NCI-H146 treated with DMSO at 0.1 percent for 48 hours (cell line): ENCODE measurements at regions not wholly inside any gene's neighbourhood (a gene's known extent, or its start where the extent isn't known, plus 50 kb on each side); places are given as distances from the start of the nearest gene placed in this dataset.

Source experiments
- DNase-seq: peaks from one replicate; lab custom pipeline; 2025; ENCODE audit not compliant: unreplicated experiment; lab: John Stamatoyannopoulos, UW

DNA sequence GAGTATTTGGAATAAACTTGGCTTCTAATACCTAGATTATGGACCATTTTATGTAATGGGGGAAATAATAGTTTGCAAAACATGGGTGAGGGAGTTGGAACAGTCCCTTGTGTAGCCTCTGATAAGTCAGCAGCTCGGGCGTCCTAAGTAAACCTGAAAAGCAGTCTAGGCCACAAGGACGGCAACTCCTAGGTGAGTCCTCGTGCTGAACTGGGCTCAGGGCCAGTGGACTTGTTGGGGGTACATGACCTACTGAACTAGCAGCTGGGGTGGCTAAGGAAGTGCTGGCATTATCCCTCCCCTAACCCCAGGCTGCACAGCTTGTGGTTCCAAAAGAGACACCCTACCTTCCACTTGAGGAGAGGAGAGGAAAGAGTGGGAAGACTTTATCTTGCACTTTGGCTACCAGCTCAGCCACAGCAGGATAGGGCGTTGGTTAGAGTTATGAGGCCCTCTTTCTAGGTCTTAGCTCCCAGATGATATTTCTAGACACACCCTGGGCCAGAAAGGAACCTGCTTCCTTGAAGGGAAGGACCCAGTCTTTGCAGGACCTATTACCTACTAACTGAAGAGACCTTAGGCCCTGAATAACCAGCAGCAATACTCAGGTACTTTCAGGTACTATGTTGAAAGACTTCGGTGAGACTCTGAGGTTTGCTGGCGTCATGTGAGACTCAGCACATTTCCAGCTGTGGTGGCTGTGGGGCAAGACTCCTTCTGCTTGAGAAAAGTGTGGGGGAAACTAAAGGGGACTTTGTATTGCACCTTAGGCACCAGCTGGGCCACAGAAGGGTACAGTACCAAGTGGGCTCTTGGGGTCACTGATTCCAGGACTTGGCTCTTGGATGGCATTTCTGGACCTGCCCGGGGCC is 71.0 kb downstream of the AQP4 start:
- DNase-seq = no peak

DNA sequence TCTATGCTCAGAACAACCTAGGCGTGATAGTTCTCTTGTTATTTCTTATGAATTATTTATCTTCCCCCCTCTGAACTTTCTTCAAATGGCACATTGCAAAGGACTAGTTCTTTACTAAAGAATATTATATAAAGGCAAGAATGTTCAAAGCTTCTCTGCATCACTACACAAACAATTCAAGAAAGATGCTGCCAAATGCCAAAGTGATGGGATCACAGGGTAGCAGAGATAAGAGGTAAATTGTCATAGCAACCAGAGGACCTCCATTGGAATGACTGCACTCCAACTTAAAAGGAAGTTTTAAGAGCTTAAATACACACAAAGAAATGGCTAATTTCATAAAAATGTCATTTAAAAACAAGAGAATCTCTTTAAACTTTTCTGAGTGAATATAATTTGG is 72.8 kb downstream of the AQP4 start:
- DNase-seq = no peak

DNA sequence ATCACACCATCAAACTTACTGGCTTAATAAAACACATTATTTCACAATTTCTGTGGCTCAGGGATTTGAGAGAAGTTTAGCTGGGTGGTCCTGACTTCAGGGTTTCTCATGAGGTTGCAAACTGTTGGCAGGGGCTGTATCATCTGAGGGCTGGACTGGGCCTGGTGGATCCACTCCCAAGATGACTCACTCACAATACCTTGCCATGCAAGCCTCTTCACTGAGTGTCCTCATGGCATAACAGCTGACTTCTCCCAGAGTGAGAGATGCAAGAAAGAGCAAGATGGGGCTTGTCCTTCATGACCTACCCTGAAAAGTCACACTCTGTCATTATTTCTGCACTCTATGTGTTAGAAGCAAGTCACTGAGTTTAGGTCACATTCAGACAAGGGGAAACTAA is 73.8 kb downstream of the AQP4 start:
- DNase-seq = no peak

DNA sequence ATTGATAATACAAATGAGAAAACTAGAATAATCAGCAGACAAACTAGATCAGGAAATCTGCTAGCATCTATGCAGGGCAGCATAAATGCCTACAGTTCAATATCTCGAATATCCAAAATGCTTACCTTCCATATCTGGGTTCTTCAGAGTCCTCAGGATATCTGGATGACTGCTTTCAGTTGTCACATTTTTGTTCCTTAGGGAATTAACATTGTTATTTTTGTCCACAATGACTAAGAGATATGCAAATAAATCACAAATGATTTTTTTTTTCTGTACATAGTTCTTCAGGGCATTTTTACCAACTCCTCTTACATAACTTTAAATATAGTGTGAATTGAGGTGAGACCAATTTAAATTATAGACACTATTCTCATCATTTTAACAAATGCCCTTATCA is 80.9 kb downstream of the AQP4 start:
- no peak for DNase-seq

DNA sequence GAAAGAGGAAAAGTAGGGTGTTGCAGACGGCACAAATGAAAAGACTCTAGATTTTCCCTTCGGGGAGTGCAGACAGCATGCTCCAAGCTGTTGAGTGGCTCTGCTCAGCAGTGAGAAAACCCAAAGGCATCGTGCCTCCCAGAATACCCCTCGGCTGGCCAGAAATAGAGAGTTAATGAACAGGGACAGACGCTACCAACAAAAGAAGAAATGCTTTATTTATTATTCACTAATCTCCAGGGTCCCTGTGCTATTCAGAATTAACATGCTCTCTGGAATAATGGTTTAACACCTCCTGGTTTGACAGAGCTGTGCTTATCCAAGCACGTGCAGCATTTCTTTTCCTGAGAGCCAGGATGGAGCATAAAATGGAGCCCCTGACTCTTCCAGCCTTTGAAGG is 82.3 kb downstream of the AQP4 start:
- no peak for DNase-seq

DNA sequence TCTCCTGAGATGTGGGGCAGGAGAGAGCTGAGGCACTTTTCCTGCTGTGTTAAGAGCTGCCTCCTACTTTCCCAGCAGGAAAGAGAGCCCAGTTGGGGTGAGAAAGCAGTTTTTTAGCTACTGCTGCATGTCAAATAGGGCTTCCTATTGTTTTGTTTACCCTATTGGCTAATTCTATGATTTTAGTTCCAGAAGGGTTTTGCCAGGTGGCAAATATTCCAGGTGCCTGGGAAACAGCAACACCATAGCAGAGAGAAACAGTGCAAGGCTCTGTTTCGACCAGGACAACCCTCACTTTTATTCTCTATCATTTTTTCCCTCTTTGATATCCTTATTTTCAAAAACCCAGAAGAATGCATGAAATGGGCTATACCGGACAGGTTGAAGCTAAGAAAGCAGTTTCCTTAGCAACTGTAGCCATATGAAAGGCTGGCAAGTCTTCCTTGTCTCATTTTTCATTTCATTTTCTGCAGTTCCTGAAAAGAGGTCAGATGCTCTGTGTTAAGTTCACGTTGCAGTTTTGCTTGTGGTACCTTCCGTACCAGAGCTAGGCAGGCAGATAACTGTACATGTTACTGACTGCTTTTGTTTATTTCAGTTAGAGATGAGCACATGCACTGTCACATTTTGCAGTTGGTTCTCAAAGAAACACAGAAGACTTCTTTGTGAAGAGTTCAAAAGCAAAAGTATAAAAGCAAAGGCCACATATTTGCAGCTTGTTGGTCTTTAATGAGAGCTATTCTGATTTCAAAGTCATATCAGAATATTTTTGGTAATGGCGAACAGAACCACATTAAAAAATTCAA is 84.8 kb downstream of the AQP4 start:
- no peak for DNase-seq

DNA sequence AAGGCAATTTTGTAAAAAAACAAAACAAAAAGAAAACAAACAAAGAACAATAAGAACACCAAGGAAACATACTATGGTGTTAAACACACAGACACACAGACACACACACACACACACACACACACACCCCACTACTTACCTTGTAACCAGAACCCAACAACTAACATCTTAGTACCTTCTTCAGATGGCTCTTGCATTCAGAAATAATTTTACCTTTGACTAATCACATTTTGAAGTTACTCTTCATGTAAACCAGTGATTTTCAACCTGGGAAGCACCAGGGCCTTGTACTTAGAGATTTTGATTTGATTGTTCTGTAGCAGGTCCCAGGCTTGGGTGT is 87.5 kb downstream of the AQP4 start:
- no peak for DNase-seq

DNA sequence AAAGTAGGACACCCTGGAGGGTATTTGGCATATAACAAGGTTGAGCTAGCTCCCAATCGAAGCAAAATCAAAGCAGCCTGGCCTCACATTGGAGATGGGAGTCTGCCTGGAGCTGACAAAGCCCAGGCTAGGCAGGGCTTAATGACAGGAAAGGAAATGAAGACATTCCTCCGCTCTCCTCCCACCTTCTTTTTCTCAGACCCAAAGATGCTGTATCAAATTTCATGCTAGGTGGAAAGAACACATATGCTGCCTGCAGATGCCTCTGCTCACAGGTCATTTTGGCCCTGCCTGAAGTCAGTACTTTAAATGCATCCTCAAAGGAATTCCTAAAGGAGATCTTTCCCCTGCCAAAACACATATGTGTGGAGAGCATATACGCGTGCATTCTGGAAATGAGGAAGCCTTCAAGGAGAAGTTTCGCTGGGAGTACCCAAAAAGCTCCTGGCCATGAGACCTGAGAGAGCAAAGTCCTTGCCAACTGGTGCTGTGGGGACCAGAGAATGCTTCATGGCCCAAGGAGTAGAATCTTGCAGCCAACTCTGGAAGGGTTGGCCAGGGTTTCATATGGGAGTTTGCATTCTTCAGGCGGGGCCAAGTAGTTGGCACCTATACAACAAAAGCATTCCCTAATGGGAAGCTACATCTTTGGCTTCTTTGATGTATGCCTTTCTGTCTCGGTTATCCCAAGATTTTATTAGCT is 88.0 kb downstream of the AQP4 start:
- no peak for DNase-seq

DNA sequence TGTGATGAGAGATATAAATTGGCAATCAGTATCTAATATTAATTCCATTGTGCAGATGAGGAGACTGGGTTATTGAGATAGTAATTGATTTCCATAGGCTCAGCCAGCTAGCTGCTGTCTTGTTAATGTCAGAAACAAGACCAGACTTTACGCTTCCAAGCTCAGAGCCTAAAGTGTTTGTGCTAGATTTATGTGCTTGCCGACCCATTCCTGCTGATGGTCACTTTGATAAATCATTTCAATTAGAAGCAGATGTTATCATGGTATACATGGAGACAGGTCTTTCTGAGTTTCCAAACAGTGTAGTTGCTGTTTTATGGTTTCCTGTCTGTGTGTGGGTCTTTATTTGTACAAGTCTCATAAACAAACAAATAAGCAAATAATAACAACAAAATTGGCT is 92.8 kb downstream of the AQP4 start:
- no peak for DNase-seq

DNA sequence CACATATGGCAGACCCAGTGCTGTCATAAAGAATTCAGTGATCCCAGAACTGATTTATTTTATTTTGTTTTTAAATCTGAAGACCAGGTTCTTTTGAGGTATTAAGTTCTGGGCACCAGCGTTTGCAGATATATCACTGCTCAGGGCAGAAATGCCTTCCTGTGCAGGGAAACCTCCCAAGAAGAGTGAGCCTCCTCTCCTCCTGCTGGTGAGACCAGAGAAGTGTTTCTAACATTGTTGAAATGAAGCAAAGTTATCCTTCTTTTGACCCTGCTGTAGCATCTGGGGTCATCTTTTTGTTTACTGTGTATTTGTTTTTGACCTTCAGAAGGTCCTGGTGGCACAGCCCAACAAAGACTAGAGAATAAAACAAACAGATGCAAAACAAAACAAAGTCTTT is 94.0 kb downstream of the AQP4 start:
- no peak for DNase-seq

DNA sequence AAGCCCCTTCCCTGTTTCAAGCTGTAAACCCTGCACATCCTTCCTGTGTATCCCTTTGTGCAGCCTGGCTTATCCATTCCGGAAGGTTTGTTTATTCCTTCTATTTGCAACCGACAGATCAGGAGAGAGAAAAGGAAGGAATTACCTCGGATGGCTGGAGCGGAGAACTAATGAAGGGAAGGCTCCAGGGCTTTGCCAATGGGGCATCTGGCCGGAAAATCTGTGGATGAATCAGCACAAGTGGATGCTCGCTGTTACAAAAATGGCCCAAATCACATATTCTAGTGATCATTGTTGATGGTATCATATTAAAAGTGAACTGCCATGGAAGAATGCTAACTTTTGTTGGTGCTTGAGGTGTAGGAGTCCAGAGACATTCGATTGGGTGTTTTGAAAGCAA is 97.1 kb downstream of the AQP4 start:
- DNase-seq = no peak

DNA sequence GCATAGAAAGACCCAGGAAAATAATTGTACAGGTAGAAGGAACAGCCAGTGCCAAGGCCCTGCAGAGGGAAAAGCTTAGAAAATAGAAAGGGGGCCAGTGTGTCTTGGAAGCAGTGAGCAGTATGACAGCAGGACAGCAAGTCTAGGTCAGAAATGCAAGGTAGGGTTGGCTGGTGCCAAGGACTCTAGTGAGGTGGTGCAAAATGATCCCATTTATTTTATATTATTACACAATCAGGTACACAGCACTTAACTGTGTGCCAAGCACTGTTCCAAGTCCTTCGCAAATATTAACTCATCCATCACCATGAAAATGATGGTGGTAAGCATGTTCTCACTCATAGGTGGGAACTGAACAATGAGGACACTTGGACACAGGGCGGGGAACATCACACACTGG is 100.0 kb downstream of the AQP4 start:
- DNase-seq = no peak

DNA sequence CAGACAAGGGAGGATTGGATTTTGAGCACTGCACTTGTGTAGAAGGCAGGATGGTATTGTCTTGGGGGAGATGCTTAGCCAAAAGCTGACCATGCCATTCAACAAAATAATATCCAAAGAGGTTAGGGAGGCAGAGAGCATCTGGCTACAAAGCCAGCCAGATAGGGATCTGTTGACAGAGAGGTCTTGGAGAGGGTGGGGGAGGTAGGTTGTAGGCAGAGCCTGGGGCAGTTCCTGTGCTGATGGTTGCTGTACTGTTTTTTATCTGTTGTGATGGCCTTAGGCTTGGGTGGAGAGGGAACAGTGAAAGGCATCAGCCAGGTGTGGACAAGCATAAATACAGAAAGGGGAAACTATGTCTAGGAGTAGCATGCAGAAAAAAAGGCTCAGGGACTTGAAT is 100.9 kb downstream of the AQP4 start:
- peak; percentile 57 for DNase-seq

DNA sequence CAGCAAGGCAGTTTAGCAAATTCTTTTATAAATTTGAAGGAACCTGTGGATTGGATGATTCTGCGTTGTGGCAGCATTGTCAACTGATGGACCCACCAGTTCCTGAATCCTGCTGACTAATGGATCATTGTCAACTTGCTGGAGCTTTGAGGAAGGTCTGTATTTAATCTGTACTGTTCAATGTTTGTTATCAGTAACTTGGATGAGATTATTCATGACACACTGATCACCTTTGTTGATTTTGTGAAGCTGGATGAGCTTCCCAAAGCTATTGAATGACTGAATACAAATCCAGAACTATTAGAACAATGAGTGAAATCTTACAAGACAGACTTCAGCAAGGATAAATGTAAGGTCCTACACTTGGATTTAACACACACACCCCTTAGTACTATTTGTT is 101.3 kb downstream of the AQP4 start:
- DNase-seq = no peak

DNA sequence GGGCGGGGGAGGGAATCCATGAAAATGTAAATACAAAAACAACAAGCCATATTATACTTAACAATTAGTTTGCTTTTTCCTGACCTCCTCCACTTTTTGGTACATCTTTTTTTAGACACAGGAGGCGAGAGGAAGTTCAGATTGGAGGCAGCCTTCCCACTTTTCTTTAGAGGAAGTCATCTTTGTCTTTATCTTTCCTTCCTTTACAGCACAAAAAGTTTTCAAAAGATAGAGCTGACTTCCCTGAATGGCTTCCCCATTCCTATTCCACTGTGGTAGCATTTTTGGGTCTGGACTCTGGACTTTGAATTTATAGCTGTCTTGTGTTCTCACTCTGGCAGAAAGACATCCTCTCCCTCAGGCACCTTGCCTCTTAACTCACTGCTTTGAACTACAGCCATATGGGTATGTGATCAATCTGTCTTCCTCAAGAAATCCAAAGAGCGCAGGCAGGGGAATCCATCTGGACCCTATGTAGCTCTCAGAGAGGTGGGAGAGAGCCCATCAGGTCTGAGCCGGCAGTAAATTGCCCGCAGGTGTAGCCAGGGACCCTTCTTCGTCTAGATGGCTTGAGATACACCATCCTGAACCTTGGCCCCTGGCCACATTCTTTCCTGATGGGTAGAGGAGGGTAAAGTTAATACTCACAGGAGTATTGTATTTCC is 101.9 kb downstream of the AQP4 start:
- DNase-seq = no peak

DNA sequence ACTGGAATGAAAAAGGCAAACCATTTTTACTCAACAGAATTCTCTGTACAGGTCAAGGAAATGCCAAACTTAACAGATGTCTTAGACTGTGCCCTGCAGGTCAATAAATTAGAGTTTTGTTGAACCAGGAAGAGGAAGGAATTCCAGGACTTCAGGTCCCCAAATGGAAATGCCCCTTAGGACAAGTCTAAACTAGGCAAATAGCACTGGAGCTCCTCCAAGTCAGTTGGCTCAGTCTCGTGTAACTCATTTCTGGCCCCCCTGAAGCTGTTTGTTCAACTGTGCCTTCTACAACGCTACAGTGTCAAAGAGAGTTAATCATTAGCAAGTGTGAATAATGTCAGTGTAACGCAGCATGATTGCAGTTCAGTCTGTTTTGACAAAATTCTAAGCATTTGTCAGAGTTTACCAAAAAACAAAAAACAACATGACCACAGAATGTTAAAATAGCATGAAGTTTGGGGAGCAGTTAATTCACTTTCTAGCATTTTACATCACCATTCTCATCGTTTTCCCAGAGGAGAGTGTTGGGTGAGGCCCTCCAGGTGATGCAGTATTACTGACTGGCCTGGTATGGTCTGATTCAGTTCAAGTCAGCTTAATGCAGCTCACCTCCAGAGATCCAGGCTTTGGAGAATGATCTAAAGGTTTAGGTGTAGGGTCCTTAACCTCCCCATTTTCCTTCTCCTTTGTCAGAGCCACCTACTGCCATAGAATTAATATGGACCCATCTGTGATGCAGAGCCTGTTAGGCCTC is 108.1 kb downstream of the AQP4 start:
- no peak for DNase-seq

DNA sequence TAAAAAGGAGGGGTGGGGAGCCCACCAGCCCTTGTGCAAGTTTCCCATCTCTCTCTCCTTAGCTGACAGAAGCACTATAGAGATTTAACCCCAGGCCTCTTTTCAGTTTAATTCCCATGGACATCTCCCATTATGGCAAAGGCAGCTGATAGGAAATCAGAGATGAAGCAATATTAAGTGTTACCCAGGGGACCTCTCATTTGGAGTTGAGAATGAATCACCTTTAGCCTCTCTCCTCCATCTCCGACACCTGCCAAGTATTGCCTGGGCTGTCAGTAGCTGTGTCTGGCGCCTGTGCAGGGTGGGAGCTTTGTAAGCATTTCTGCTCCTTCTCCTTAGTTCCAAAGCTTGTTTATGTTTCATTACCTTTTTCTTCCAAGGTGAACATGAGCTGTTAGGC is 109.0 kb downstream of the AQP4 start:
- no peak for DNase-seq

DNA sequence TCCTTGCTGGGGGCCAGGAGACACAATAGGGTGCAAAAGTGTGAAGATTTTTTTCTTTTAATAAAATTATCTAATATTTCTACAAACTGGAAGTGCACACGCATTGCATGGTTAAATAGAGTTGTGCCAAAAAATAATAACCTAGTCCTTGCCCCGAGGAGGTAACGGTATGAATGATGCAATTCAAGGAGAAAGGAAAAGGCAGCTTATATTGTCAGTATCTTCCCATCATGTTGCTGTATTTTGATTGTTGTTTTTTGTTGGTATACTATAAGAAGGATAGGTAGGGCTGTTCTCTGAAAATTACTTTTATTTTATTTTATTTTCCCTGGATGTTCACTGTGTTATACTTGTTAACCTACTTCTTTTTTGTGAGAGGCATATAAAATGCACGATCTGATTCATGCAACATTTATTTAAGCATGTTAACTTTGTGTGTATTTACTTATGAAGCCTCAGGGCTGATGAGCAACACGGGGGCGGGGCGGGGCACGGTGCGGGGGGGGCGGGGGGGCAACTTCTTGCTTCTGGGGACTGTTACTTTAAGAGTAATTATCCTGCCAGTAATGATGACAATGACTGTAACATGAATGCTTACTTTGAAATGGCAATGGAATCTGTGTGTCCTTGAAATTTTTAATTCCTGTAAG is 118.6 kb downstream of the AQP4 start:
- DNase-seq = no peak

DNA sequence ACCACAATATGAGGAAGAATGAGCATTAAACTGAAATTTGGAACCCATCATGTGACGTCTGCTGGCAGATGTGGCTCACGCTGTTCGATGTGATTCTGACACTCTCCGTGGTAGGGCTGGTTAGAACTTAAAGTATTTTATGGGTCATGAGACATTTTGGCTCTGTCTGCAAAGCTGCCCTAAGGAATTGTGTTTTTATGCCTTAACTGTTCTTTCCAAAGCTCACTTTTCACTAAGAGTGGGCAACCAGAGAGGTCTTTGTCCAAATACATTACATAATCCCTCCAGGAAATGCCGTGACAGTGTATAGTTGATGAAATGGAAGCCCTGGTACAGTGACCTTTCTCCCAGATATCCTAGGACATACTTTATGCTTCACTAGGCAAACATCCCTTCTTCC is 119.1 kb downstream of the AQP4 start:
- no peak for DNase-seq
